IMR-90 (cell line): ENCODE measurements at regions not wholly inside any gene's neighbourhood (a gene's known extent, or its start where the extent isn't known, plus 50 kb on each side); places are given as distances from the start of the nearest gene placed in this dataset.

Experiments used
- ATAC-seq: fragments of 200-7000 bp; cut with Tn5 transposase; 2 replicates; pipeline ENCODE4 v1.9.1; 2020; ENCODE audit warnings: low read depth, mild to moderate bottlenecking, moderate library complexity
- BruUV-seq: library from RNA; stranded (reverse); fragments of 400-500 nt; replicated peaks from 2 replicates; lab custom pipeline; 2021; lab: Mats Ljungman, UMichigan
- CTCF ChIA-PET: fragments of 300-600 bp; formaldehyde crosslinking; extraction: SDS; loops from one replicate; lab custom pipeline; 2021; ENCODE audit warnings: antibody characterized with exemption; lab: Yijun Ruan, JAX
- POLR2A ChIA-PET: fragments of 300-600 bp; sonication (Branson Sonifier 250); formaldehyde crosslinking; loops from one replicate; lab custom pipeline; 2022; ENCODE audit warnings: antibody characterized with exemption; ENCODE audit not compliant: unreplicated experiment; lab: Charles Lee
- DNase-seq: peaks from one replicate; pipeline ENCODE4 v3.0.0; 2013
- H2AFZ ChIP-seq: replicated peaks from 2 replicates; pipeline ENCODE3; 2013; ENCODE audit warnings: low read length, mild to moderate bottlenecking; ENCODE audit not compliant: poor library complexity
- H2AK5ac ChIP-seq: 2 replicates; pipeline ENCODE4 v1.6.1; 2013; ENCODE audit warnings: low read depth, low read length, inconsistent platforms
- H2AK9ac ChIP-seq: replicated peaks from 2 replicates; pipeline ENCODE3; 2013; ENCODE audit warnings: mild to moderate bottlenecking, low read depth, low read length, moderate library complexity; ENCODE audit not compliant: poor library complexity
- H2BK120ac ChIP-seq: 2 replicates; pipeline ENCODE4 v1.6.1; 2013; ENCODE audit warnings: low read depth, low read length, inconsistent platforms
- H2BK15ac ChIP-seq: 3 replicates; pipeline ENCODE4 v1.6.1; 2013; ENCODE audit warnings: low read depth, low read length, inconsistent platforms
- H2BK20ac ChIP-seq: 2 replicates; pipeline ENCODE4 v1.6.1; 2013; ENCODE audit warnings: low read depth, mild to moderate bottlenecking, inconsistent platforms, low read length, moderate library complexity
- H2BK5ac ChIP-seq: 2 replicates; pipeline ENCODE4 v1.6.1; 2013; ENCODE audit warnings: mild to moderate bottlenecking, low read depth, low read length, inconsistent platforms; ENCODE audit not compliant: poor library complexity, severe bottlenecking
- H3K14ac ChIP-seq: replicated peaks from 2 replicates; pipeline ENCODE4 v1.6.1; 2013; ENCODE audit warnings: low read depth, low read length, inconsistent platforms
- H3K18ac ChIP-seq: 2 replicates; pipeline ENCODE4 v1.6.1; 2013; ENCODE audit warnings: low read depth, low read length, control low read depth
- H3K23ac ChIP-seq: 2 replicates; pipeline ENCODE4 v1.6.1; 2013; ENCODE audit warnings: low read depth, low read length, inconsistent platforms
- H3K27ac ChIP-seq: 2 replicates; pipeline ENCODE4 v1.5.1; 2013; ENCODE audit warnings: mild to moderate bottlenecking, control low read depth, low read length; ENCODE audit not compliant: insufficient read depth
- H3K27me3 ChIP-seq: 2 replicates; pipeline ENCODE4 v1.6.1; 2013; ENCODE audit warnings: low read length; ENCODE audit not compliant: control insufficient read depth, insufficient read depth
- H3K36me3 ChIP-seq: 2 replicates; pipeline ENCODE4 v1.6.1; 2013; ENCODE audit warnings: low read length, mixed read lengths; ENCODE audit not compliant: control insufficient read depth, insufficient read depth
- H3K4ac ChIP-seq: 2 replicates; pipeline ENCODE4 v1.6.1; 2013; ENCODE audit warnings: low read depth, low read length, inconsistent platforms
- H3K4me1 ChIP-seq: 2 replicates; pipeline ENCODE4 v1.6.1; 2013; ENCODE audit warnings: low read length, mixed read lengths; ENCODE audit not compliant: control insufficient read depth, insufficient read depth
- H3K4me2 ChIP-seq: 2 replicates; pipeline ENCODE4 v1.6.1; 2013; ENCODE audit warnings: low read depth, mild to moderate bottlenecking, control low read depth, low read length, moderate library complexity
- H3K4me3 ChIP-seq: 2 replicates; pipeline ENCODE4 v1.5.1; 2013; ENCODE audit warnings: low read depth, mild to moderate bottlenecking, control low read depth, low read length, moderate library complexity; ENCODE audit not compliant: insufficient read depth
- H3K56ac ChIP-seq: 2 replicates; pipeline ENCODE4 v1.6.1; 2013; ENCODE audit warnings: low read length, inconsistent platforms; ENCODE audit not compliant: insufficient read depth; ENCODE audit errors: extremely low read depth
- H3K79me1 ChIP-seq, 2 experiments: 2 replicates each; pipeline ENCODE4 v1.6.1; 2013; ENCODE audit warnings: low read length in 2 of 2, inconsistent platforms in 1 of 2, low read depth in 1 of 2
- H3K9ac ChIP-seq: 2 replicates; pipeline ENCODE4 v1.6.1; 2013; ENCODE audit warnings: low read depth, low read length, control low read depth
- H3K9me1 ChIP-seq: 2 replicates; pipeline ENCODE4 v1.6.1; 2013; ENCODE audit warnings: low read length, inconsistent platforms; ENCODE audit not compliant: insufficient read depth
- H3K9me3 ChIP-seq: 2 replicates; pipeline ENCODE4 v1.6.1; 2013; ENCODE audit warnings: low read length; ENCODE audit not compliant: control insufficient read depth, insufficient read depth
- H4K20me1 ChIP-seq: 2 replicates; pipeline ENCODE4 v1.6.1; 2013; ENCODE audit warnings: low read length, inconsistent platforms; ENCODE audit not compliant: insufficient read depth
- H4K5ac ChIP-seq: 2 replicates; pipeline ENCODE4 v1.6.1; 2013; ENCODE audit warnings: mild to moderate bottlenecking, low read depth, low read length, control low read depth
- H4K8ac ChIP-seq, 2 experiments: 2 replicates each; pipeline ENCODE4 v1.6.1; 2013; ENCODE audit warnings: low read depth in 2 of 2, low read length in 2 of 2, control low read depth in 1 of 2, inconsistent platforms in 1 of 2
- H4K91ac ChIP-seq: 2 replicates; pipeline ENCODE4 v1.6.1; 2013; ENCODE audit warnings: low read depth, low read length, inconsistent platforms; ENCODE audit not compliant: insufficient read depth
- BHLHE40 ChIP-seq: fragments of 150-350 bp; IDR thresholded peaks from 2 replicates; pipeline ENCODE4 v1.6.1; 2016; ENCODE audit warnings: mild to moderate bottlenecking, low read depth, low read length
- CEBPB ChIP-seq: IDR thresholded peaks from 2 replicates; pipeline ENCODE4 v1.6.1; 2012; ENCODE audit warnings: low read depth, low read length, improper control_type of control experiment
- CHD1 ChIP-seq: IDR thresholded peaks from 2 replicates; pipeline ENCODE4 v1.6.1; 2012; ENCODE audit warnings: low read depth, low read length, improper control_type of control experiment
- CTCF ChIP-seq: conservative IDR thresholded peaks from 2 replicates; pipeline ENCODE4 v1.5.1; 2012; ENCODE audit warnings: mild to moderate bottlenecking, low read depth, low read length, improper control_type of control experiment
- ELK1 ChIP-seq: fragments of 150-350 bp; IDR thresholded peaks from 2 replicates; pipeline ENCODE4 v1.6.1; 2016; ENCODE audit warnings: low read depth, mild to moderate bottlenecking, low read length, moderate library complexity, borderline replicate concordance
- MAZ ChIP-seq: IDR thresholded peaks from 2 replicates; pipeline ENCODE4 v1.6.1; 2012; ENCODE audit warnings: low read depth, mild to moderate bottlenecking, low read length, improper control_type of control experiment, moderate library complexity, borderline replicate concordance
- NFE2L2 ChIP-seq: fragments of 150-350 bp; IDR thresholded peaks from 2 replicates; pipeline ENCODE4 v1.6.1; 2016; ENCODE audit warnings: low read depth, mild to moderate bottlenecking, low read length
- POLR2A ChIP-seq: IDR thresholded peaks from 2 replicates; pipeline ENCODE4 v1.6.1; 2012; ENCODE audit warnings: mild to moderate bottlenecking, low read depth, low read length
- RCOR1 ChIP-seq: IDR thresholded peaks from 2 replicates; pipeline ENCODE4 v1.6.1; 2012; ENCODE audit warnings: mild to moderate bottlenecking, low read length, improper control_type of control experiment; ENCODE audit not compliant: insufficient replicate concordance
- RFX5 ChIP-seq: IDR thresholded peaks from 2 replicates; pipeline ENCODE4 v1.8.0; 2012; ENCODE audit warnings: low read depth, mild to moderate bottlenecking, low read length, moderate library complexity
- WGBS, 2 experiments: methylation state at CpG; one replicate each; pipeline versions ENCODE4 v1.1.5 to v1.1.7; 2013; ENCODE audit warnings: missing lambda C conversion rate in 2 of 2; ENCODE audit not compliant: insufficient read length in 1 of 2; ENCODE audit errors: extremely low coverage in 2 of 2; 5-methylcytosine and 5-hydroxymethylcytosine counted together
- dilution Hi-C: fragments of 300-500 bp; cut with HindIII; formaldehyde crosslinking; loops from one replicate; pipeline ENCODE4 v1.14.3; 2018; ENCODE audit warnings: low sequenced_read_pairs; ENCODE audit not compliant: unreplicated experiment
- in situ Hi-C: fragments of 300-500 bp; cut with MboI; formaldehyde crosslinking; loops from 3 replicates; pipeline ENCODE4 v1.14.3; 2019; ENCODE audit warnings: low sequenced_read_pairs, inconsistent platforms, mixed read lengths
- intact Hi-C: fragments of 100-400 bp; cut with micrococcal nuclease; formaldehyde crosslinking; loops from 2 replicates; pipeline ENCODE4 v1.10.0; 2022

- no peak overlapping the region for H3K9ac ChIP-seq
- no peak overlapping the region for H2AK9ac ChIP-seq
- H3K14ac ChIP-seq = no peak overlapping the region
- no peaks in the 10 kb centered on the region for H3K79me1 ChIP-seq
- H4K20me1 ChIP-seq = no peaks in the 10 kb centered on the region
- intact Hi-C loops (no loop called here), dilution Hi-C loops (no loop called here), in situ Hi-C loops (no loop called here)
- no peaks in the 10 kb centered on the region for H3K36me3 ChIP-seq
- H4K5ac ChIP-seq = no peak overlapping the region
- TF ChIP-seq RCOR1 = no peak
- no peak for TF ChIP-seq MAZ
- TF ChIP-seq CEBPB = no peak
- no peak for TF ChIP-seq ELK1
- no peak for TF ChIP-seq CHD1
- TF ChIP-seq NFE2L2 = no peak
- no peak for TF ChIP-seq BHLHE40
- TF ChIP-seq RFX5 = no peak
- no peak for TF ChIP-seq CTCF
- TF ChIP-seq POLR2A = no peak
- H3K9me1 ChIP-seq = no peaks in the 10 kb centered on the region
- BruUV-seq = no TSS peak
- H3K4me2 ChIP-seq = no peak overlapping the region
- ChIA-PET POLR2A (no interaction called here), CTCF (no interaction called here)
- H2BK5ac ChIP-seq = no peak overlapping the region
- no peaks in the 10 kb centered on the region for H3K4me1 ChIP-seq
- DNase-seq (no peak), ATAC-seq (no peak)
- no peak overlapping the region for H3K27ac ChIP-seq
- no peak overlapping the region for H3K56ac ChIP-seq
- no peak overlapping the region for H4K8ac ChIP-seq
- H3K18ac ChIP-seq = no peak overlapping the region
- no peaks in the 10 kb centered on the region for H3K9me3 ChIP-seq
- WGBS, 2 experiments = no CpG with 5 or more reads among the region's 4 CpGs
- no peak overlapping the region for H2BK120ac ChIP-seq
- H3K4ac ChIP-seq = no peak overlapping the region
- H3K4me3 ChIP-seq = no peak overlapping the region
- no peaks in the 10 kb centered on the region for H3K27me3 ChIP-seq
- H2BK20ac ChIP-seq = no peak overlapping the region
- no peak overlapping the region for H2BK15ac ChIP-seq
- H4K91ac ChIP-seq = no peak overlapping the region
- H2AK5ac ChIP-seq = no peak overlapping the region
- H2AFZ ChIP-seq = no peak overlapping the region
- H3K23ac ChIP-seq = no peak overlapping the region
Measured at GRCh38 chr18:41657189-41657588, 297.8 kb upstream of the PIK3C3 start.
